IMR-90 (cell line): ENCODE measurements at regions not wholly inside any gene's neighbourhood (a gene's known extent, or its start where the extent isn't known, plus 50 kb on each side); places are given as distances from the start of the nearest gene placed in this dataset.

Experiments used
- ATAC-seq: fragments of 200-7000 bp; cut with Tn5 transposase; 2 replicates; pipeline ENCODE4 v1.9.1; 2020; ENCODE audit warnings: low read depth, mild to moderate bottlenecking, moderate library complexity
- BruUV-seq: library from RNA; stranded (reverse); fragments of 400-500 nt; replicated peaks from 2 replicates; lab custom pipeline; 2021; lab: Mats Ljungman, UMichigan
- CTCF ChIA-PET: fragments of 300-600 bp; formaldehyde crosslinking; extraction: SDS; loops from one replicate; lab custom pipeline; 2021; ENCODE audit warnings: antibody characterized with exemption; lab: Yijun Ruan, JAX
- POLR2A ChIA-PET: fragments of 300-600 bp; sonication (Branson Sonifier 250); formaldehyde crosslinking; loops from one replicate; lab custom pipeline; 2022; ENCODE audit warnings: antibody characterized with exemption; ENCODE audit not compliant: unreplicated experiment; lab: Charles Lee
- DNase-seq: peaks from one replicate; pipeline ENCODE4 v3.0.0; 2013
- H2AFZ ChIP-seq: replicated peaks from 2 replicates; pipeline ENCODE3; 2013; ENCODE audit warnings: low read length, mild to moderate bottlenecking; ENCODE audit not compliant: poor library complexity
- H2AK5ac ChIP-seq: 2 replicates; pipeline ENCODE4 v1.6.1; 2013; ENCODE audit warnings: low read depth, low read length, inconsistent platforms
- H2AK9ac ChIP-seq: replicated peaks from 2 replicates; pipeline ENCODE3; 2013; ENCODE audit warnings: mild to moderate bottlenecking, low read depth, low read length, moderate library complexity; ENCODE audit not compliant: poor library complexity
- H2BK120ac ChIP-seq: 2 replicates; pipeline ENCODE4 v1.6.1; 2013; ENCODE audit warnings: low read depth, low read length, inconsistent platforms
- H2BK15ac ChIP-seq: 3 replicates; pipeline ENCODE4 v1.6.1; 2013; ENCODE audit warnings: low read depth, low read length, inconsistent platforms
- H2BK20ac ChIP-seq: 2 replicates; pipeline ENCODE4 v1.6.1; 2013; ENCODE audit warnings: low read depth, mild to moderate bottlenecking, inconsistent platforms, low read length, moderate library complexity
- H2BK5ac ChIP-seq: 2 replicates; pipeline ENCODE4 v1.6.1; 2013; ENCODE audit warnings: mild to moderate bottlenecking, low read depth, low read length, inconsistent platforms; ENCODE audit not compliant: poor library complexity, severe bottlenecking
- H3K14ac ChIP-seq: replicated peaks from 2 replicates; pipeline ENCODE4 v1.6.1; 2013; ENCODE audit warnings: low read depth, low read length, inconsistent platforms
- H3K18ac ChIP-seq: 2 replicates; pipeline ENCODE4 v1.6.1; 2013; ENCODE audit warnings: low read depth, low read length, control low read depth
- H3K23ac ChIP-seq: 2 replicates; pipeline ENCODE4 v1.6.1; 2013; ENCODE audit warnings: low read depth, low read length, inconsistent platforms
- H3K27ac ChIP-seq: 2 replicates; pipeline ENCODE4 v1.5.1; 2013; ENCODE audit warnings: mild to moderate bottlenecking, control low read depth, low read length; ENCODE audit not compliant: insufficient read depth
- H3K27me3 ChIP-seq: 2 replicates; pipeline ENCODE4 v1.6.1; 2013; ENCODE audit warnings: low read length; ENCODE audit not compliant: control insufficient read depth, insufficient read depth
- H3K36me3 ChIP-seq: 2 replicates; pipeline ENCODE4 v1.6.1; 2013; ENCODE audit warnings: low read length, mixed read lengths; ENCODE audit not compliant: control insufficient read depth, insufficient read depth
- H3K4ac ChIP-seq: 2 replicates; pipeline ENCODE4 v1.6.1; 2013; ENCODE audit warnings: low read depth, low read length, inconsistent platforms
- H3K4me1 ChIP-seq: 2 replicates; pipeline ENCODE4 v1.6.1; 2013; ENCODE audit warnings: low read length, mixed read lengths; ENCODE audit not compliant: control insufficient read depth, insufficient read depth
- H3K4me2 ChIP-seq: 2 replicates; pipeline ENCODE4 v1.6.1; 2013; ENCODE audit warnings: low read depth, mild to moderate bottlenecking, control low read depth, low read length, moderate library complexity
- H3K4me3 ChIP-seq: 2 replicates; pipeline ENCODE4 v1.5.1; 2013; ENCODE audit warnings: low read depth, mild to moderate bottlenecking, control low read depth, low read length, moderate library complexity; ENCODE audit not compliant: insufficient read depth
- H3K56ac ChIP-seq: 2 replicates; pipeline ENCODE4 v1.6.1; 2013; ENCODE audit warnings: low read length, inconsistent platforms; ENCODE audit not compliant: insufficient read depth; ENCODE audit errors: extremely low read depth
- H3K79me1 ChIP-seq, 2 experiments: 2 replicates each; pipeline ENCODE4 v1.6.1; 2013; ENCODE audit warnings: low read length in 2 of 2, inconsistent platforms in 1 of 2, low read depth in 1 of 2
- H3K9ac ChIP-seq: 2 replicates; pipeline ENCODE4 v1.6.1; 2013; ENCODE audit warnings: low read depth, low read length, control low read depth
- H3K9me1 ChIP-seq: 2 replicates; pipeline ENCODE4 v1.6.1; 2013; ENCODE audit warnings: low read length, inconsistent platforms; ENCODE audit not compliant: insufficient read depth
- H3K9me3 ChIP-seq: 2 replicates; pipeline ENCODE4 v1.6.1; 2013; ENCODE audit warnings: low read length; ENCODE audit not compliant: control insufficient read depth, insufficient read depth
- H4K20me1 ChIP-seq: 2 replicates; pipeline ENCODE4 v1.6.1; 2013; ENCODE audit warnings: low read length, inconsistent platforms; ENCODE audit not compliant: insufficient read depth
- H4K5ac ChIP-seq: 2 replicates; pipeline ENCODE4 v1.6.1; 2013; ENCODE audit warnings: mild to moderate bottlenecking, low read depth, low read length, control low read depth
- H4K8ac ChIP-seq, 2 experiments: 2 replicates each; pipeline ENCODE4 v1.6.1; 2013; ENCODE audit warnings: low read depth in 2 of 2, low read length in 2 of 2, control low read depth in 1 of 2, inconsistent platforms in 1 of 2
- H4K91ac ChIP-seq: 2 replicates; pipeline ENCODE4 v1.6.1; 2013; ENCODE audit warnings: low read depth, low read length, inconsistent platforms; ENCODE audit not compliant: insufficient read depth
- CEBPB ChIP-seq: IDR thresholded peaks from 2 replicates; pipeline ENCODE4 v1.6.1; 2012; ENCODE audit warnings: low read depth, low read length, improper control_type of control experiment
- CHD1 ChIP-seq: IDR thresholded peaks from 2 replicates; pipeline ENCODE4 v1.6.1; 2012; ENCODE audit warnings: low read depth, low read length, improper control_type of control experiment
- POLR2A ChIP-seq: IDR thresholded peaks from 2 replicates; pipeline ENCODE4 v1.6.1; 2012; ENCODE audit warnings: mild to moderate bottlenecking, low read depth, low read length
- RAD21 ChIP-seq: IDR thresholded peaks from 2 replicates; pipeline ENCODE4 v1.6.1; 2012; ENCODE audit warnings: low read length, improper control_type of control experiment
- SMC3 ChIP-seq: fragments of 150-350 bp; IDR thresholded peaks from 2 replicates; pipeline ENCODE4 v1.6.1; 2016; ENCODE audit warnings: low read depth, mild to moderate bottlenecking, antibody characterized with exemption, low read length, moderate library complexity
- WGBS, 2 experiments: methylation state at CpG; one replicate each; pipeline versions ENCODE4 v1.1.5 to v1.1.7; 2013; ENCODE audit warnings: missing lambda C conversion rate in 2 of 2; ENCODE audit not compliant: insufficient read length in 1 of 2; ENCODE audit errors: extremely low coverage in 2 of 2; 5-methylcytosine and 5-hydroxymethylcytosine counted together
- dilution Hi-C: fragments of 300-500 bp; cut with HindIII; formaldehyde crosslinking; loops from one replicate; pipeline ENCODE4 v1.14.3; 2018; ENCODE audit warnings: low sequenced_read_pairs; ENCODE audit not compliant: unreplicated experiment
- in situ Hi-C: fragments of 300-500 bp; cut with MboI; formaldehyde crosslinking; loops from 3 replicates; pipeline ENCODE4 v1.14.3; 2019; ENCODE audit warnings: low sequenced_read_pairs, inconsistent platforms, mixed read lengths
- intact Hi-C: fragments of 100-400 bp; cut with micrococcal nuclease; formaldehyde crosslinking; loops from 2 replicates; pipeline ENCODE4 v1.10.0; 2022
- TF ChIP-seq, protein P1 (sequence below): conservative IDR thresholded peaks from 2 replicates; pipeline ENCODE4 v1.5.1; 2012; ENCODE audit warnings: mild to moderate bottlenecking, low read depth, low read length, improper control_type of control experiment
- TF ChIP-seq, protein P2 (sequence below): fragments of 150-350 bp; IDR thresholded peaks from 2 replicates; pipeline ENCODE4 v1.6.1; 2016; ENCODE audit warnings: low read depth, mild to moderate bottlenecking, low read length, moderate library complexity, borderline replicate concordance

DNA sequence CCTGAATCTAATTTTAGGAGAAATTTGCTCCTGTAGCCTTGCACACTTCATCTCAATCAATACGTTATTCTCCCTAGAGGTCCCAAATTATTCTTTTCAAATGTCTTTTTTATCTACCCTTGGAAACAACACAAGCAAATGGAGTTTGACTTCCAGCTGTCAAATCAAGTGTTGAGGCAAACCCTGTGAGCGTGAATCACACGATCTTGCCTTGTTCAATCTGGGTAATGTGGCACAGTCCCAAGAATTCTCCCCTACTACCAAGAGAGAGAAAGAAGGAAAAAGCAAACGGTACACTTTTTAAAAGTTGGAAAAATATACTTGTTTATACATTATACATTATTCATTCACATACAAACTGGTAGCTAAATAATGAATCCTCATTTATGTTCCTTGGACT, 2035.3 kb upstream of the CELF4 start:
- H4K91ac ChIP-seq = no peak overlapping the region

More for the DNA sequence above, 2035.3 kb upstream of the CELF4 start:
- no peak overlapping the region for H2BK120ac ChIP-seq
- H3K4me3 ChIP-seq = no peak overlapping the region
- in situ Hi-C loops = no loop called here
- H3K23ac ChIP-seq = no peak overlapping the region
- no peak overlapping the region for H3K4ac ChIP-seq
- H2AK5ac ChIP-seq = no peak overlapping the region
- ChIA-PET POLR2A (no interaction called here), CTCF (no interaction called here)
- H2AFZ ChIP-seq = no peak overlapping the region
- DNase-seq (no peak), ATAC-seq (no peak)
- no peak overlapping the region for H2BK15ac ChIP-seq
- no CpG with 5 or more reads among the region's 4 CpGs for WGBS, 2 experiments
- no peaks in the 10 kb centered on the region for H3K79me1 ChIP-seq
- H3K4me2 ChIP-seq = no peak overlapping the region
- H3K9me3 ChIP-seq = no peaks in the 10 kb centered on the region
- no peak overlapping the region for H2AK9ac ChIP-seq
- no peak overlapping the region for H3K9ac ChIP-seq
- 0 out of 2 replicates have a peak, but pooled peaks cover 2% of the 10 kb centered on the region for H3K9me1 ChIP-seq
- no peak overlapping the region for H2BK5ac ChIP-seq
- no peak for TF ChIP-seq POLR2A
- TF ChIP-seq, protein P1, sequence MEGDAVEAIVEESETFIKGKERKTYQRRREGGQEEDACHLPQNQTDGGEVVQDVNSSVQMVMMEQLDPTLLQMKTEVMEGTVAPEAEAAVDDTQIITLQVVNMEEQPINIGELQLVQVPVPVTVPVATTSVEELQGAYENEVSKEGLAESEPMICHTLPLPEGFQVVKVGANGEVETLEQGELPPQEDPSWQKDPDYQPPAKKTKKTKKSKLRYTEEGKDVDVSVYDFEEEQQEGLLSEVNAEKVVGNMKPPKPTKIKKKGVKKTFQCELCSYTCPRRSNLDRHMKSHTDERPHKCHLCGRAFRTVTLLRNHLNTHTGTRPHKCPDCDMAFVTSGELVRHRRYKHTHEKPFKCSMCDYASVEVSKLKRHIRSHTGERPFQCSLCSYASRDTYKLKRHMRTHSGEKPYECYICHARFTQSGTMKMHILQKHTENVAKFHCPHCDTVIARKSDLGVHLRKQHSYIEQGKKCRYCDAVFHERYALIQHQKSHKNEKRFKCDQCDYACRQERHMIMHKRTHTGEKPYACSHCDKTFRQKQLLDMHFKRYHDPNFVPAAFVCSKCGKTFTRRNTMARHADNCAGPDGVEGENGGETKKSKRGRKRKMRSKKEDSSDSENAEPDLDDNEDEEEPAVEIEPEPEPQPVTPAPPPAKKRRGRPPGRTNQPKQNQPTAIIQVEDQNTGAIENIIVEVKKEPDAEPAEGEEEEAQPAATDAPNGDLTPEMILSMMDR = no peak
- no peak for TF ChIP-seq SMC3
- TF ChIP-seq, protein P2, sequence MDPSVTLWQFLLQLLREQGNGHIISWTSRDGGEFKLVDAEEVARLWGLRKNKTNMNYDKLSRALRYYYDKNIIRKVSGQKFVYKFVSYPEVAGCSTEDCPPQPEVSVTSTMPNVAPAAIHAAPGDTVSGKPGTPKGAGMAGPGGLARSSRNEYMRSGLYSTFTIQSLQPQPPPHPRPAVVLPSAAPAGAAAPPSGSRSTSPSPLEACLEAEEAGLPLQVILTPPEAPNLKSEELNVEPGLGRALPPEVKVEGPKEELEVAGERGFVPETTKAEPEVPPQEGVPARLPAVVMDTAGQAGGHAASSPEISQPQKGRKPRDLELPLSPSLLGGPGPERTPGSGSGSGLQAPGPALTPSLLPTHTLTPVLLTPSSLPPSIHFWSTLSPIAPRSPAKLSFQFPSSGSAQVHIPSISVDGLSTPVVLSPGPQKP = no peak
- no peak for TF ChIP-seq CEBPB
- no peak for TF ChIP-seq CHD1
- no peak for TF ChIP-seq RAD21
- no peaks in the 10 kb centered on the region for H3K4me1 ChIP-seq
- H3K18ac ChIP-seq = no peak overlapping the region
- no peaks in the 10 kb centered on the region for H3K36me3 ChIP-seq
- no peak overlapping the region for H3K14ac ChIP-seq
- no peak overlapping the region for H2BK20ac ChIP-seq
- H3K27me3 ChIP-seq = no peaks in the 10 kb centered on the region
- no peak overlapping the region for H3K56ac ChIP-seq
- H4K8ac ChIP-seq = no peak overlapping the region
- dilution Hi-C loops = no loop called here
- H3K27ac ChIP-seq = no peak overlapping the region
- H4K5ac ChIP-seq = no peak overlapping the region
- no peaks in the 10 kb centered on the region for H4K20me1 ChIP-seq
- intact Hi-C loops = no loop called here
- no TSS peak for BruUV-seq
